ENCODE measurements at regions not wholly inside any gene's neighbourhood (a gene's known extent, or its start where the extent isn't known, plus 50 kb on each side); places are given as distances from the start of the nearest gene placed in this dataset.

- no peak overlapping the region for H2AFZ ChIP-seq (ENCODE audit: low read depth, low read length)
Measured at GRCh38 chr14:50021261-50022031, 94.9 kb downstream of the VCPKMT start.

GRCh38 chr14:50022661-50023060, 93.7 kb downstream of the VCPKMT start:
- Histone ChIP-seq H3K79me2 (ENCODE audit: low read length) (no peaks in the 10 kb centered on the region), H3K27ac (ENCODE audit: low read length) (no peak overlapping the region), H3K4me2 (ENCODE audit: low read length) (no peak overlapping the region), H3K9ac (ENCODE audit: low read length) (no peak overlapping the region), H3K4me3 (ENCODE audit: low read length) (no peak overlapping the region), H3K36me3 (replicated peaks; ENCODE audit: low read depth, low read length) (peaks cover 41% of the 10 kb centered on the region), H3K4me1 (ENCODE audit: low read length) (peaks cover 21% of the 10 kb centered on the region), H4K20me1 (ENCODE audit: insufficient read depth, low read length) (no peaks in the 10 kb centered on the region), H3K27me3 (ENCODE audit: low read depth, low read length) (no peaks in the 10 kb centered on the region), H2AFZ (ENCODE audit: low read depth, low read length) (no peak overlapping the region), H3K9me3 (ENCODE audit: insufficient read depth, low read length) (peaks cover 22% of the 10 kb centered on the region)
- TF ChIP-seq EZH2phosphoT487 (IDR thresholded peaks at IDR 0.05; ENCODE audit: low read depth) = no peak
- TF ChIP-seq CTCF (IDR thresholded peaks at IDR 0.05; ENCODE audit: low read depth, low read length) = no peak

More at GRCh38 chr14:50021261-50022031, 94.9 kb downstream of the VCPKMT start:
- Histone ChIP-seq H3K4me2 (ENCODE audit: low read length) (peak overlapping the region; percentile 14; the same call in 1 of the 2 replicates), H3K9ac (ENCODE audit: low read length) (no peak overlapping the region), H3K27ac (ENCODE audit: low read length) (no peak overlapping the region), H3K9me3 (ENCODE audit: insufficient read depth, low read length) (peaks cover 22% of the 10 kb centered on the region), H3K27me3 (ENCODE audit: low read depth, low read length) (no peaks in the 10 kb centered on the region), H3K79me2 (ENCODE audit: low read length) (no peaks in the 10 kb centered on the region), H3K36me3 (replicated peaks; ENCODE audit: low read depth, low read length) (peaks cover 41% of the 10 kb centered on the region), H3K4me1 (ENCODE audit: low read length) (peaks cover 21% of the 10 kb centered on the region), H3K4me3 (ENCODE audit: low read length) (peak overlapping the region; percentile 14; the same call in 1 of the 2 replicates), H4K20me1 (ENCODE audit: insufficient read depth, low read length) (no peaks in the 10 kb centered on the region)
- TF ChIP-seq CTCF (IDR thresholded peaks at IDR 0.05; ENCODE audit: low read depth, low read length) (no peak), EZH2phosphoT487 (IDR thresholded peaks at IDR 0.05; ENCODE audit: low read depth) (no peak)

GRCh38 chr14:50023671-50024490, 92.5 kb downstream of the VCPKMT start:
- Histone ChIP-seq H3K27ac (ENCODE audit: low read length) (no peak overlapping the region), H4K20me1 (ENCODE audit: insufficient read depth, low read length) (no peaks in the 10 kb centered on the region), H3K9ac (ENCODE audit: low read length) (no peak overlapping the region), H3K27me3 (ENCODE audit: low read depth, low read length) (no peaks in the 10 kb centered on the region), H3K4me1 (ENCODE audit: low read length) (peaks cover 21% of the 10 kb centered on the region), H3K36me3 (replicated peaks; ENCODE audit: low read depth, low read length) (peaks cover 41% of the 10 kb centered on the region), H3K4me2 (ENCODE audit: low read length) (no peak overlapping the region), H2AFZ (ENCODE audit: low read depth, low read length) (no peak overlapping the region), H3K4me3 (ENCODE audit: low read length) (no peak overlapping the region), H3K9me3 (ENCODE audit: insufficient read depth, low read length) (peaks cover 22% of the 10 kb centered on the region), H3K79me2 (ENCODE audit: low read length) (no peaks in the 10 kb centered on the region)
- TF ChIP-seq EZH2phosphoT487 (IDR thresholded peaks at IDR 0.05; ENCODE audit: low read depth) (no peak), CTCF (IDR thresholded peaks at IDR 0.05; ENCODE audit: low read depth, low read length) (no peak)

- no peak overlapping the region for H3K9ac ChIP-seq (ENCODE audit: low read length)
- H3K4me2 ChIP-seq (ENCODE audit: low read length) = no peak overlapping the region
- no peak overlapping the region for H2AFZ ChIP-seq (ENCODE audit: low read depth, low read length)
- no peaks in the 10 kb centered on the region for H4K20me1 ChIP-seq (ENCODE audit: insufficient read depth, low read length)
- H3K9me3 ChIP-seq (ENCODE audit: insufficient read depth, low read length) = peaks cover 21% of the 10 kb centered on the region
- no peaks in the 10 kb centered on the region for H3K27me3 ChIP-seq (ENCODE audit: low read depth, low read length)
- TF ChIP-seq EZH2phosphoT487 (IDR thresholded peaks at IDR 0.05; ENCODE audit: low read depth) (no peak), CTCF (IDR thresholded peaks at IDR 0.05; ENCODE audit: low read depth, low read length) (no peak)
- no peak overlapping the region for H3K4me3 ChIP-seq (ENCODE audit: low read length)
- no peaks in the 10 kb centered on the region for H3K79me2 ChIP-seq (ENCODE audit: low read length)
- no peak overlapping the region for H3K27ac ChIP-seq (ENCODE audit: low read length)
- peaks cover 30% of the 10 kb centered on the region for H3K36me3 ChIP-seq (replicated peaks; ENCODE audit: low read depth, low read length)
- peaks cover 21% of the 10 kb centered on the region for H3K4me1 ChIP-seq (ENCODE audit: low read length)
Measured at GRCh38 chr14:50025073-50025472, 91.3 kb downstream of the VCPKMT start.
